ENCODE measurements at regions not wholly inside any gene's neighbourhood (a gene's known extent, or its start where the extent isn't known, plus 50 kb on each side); places are given as distances from the start of the nearest gene placed in this dataset.

DNA sequence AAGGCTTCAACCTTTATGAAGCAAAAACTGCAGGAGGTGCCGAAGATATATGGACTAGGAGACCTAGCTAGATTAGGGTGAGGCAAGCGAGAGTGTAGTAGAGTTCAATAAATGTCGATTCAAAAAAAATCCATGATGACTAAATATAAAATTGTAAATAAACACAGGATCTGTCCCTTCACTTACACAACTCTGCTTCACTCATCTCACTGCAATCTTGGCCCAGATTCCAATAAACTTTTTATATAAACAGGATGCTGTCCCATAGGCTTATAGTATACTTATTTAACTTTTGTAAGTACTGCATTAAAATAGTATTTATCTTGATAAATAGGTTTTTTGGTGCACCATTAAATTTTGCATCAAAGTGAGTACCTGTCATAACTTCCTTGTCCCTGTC lies 648.4 kb upstream of the NRSN1 start:
- no peak overlapping the region for H3K27ac ChIP-seq
- no peaks in the 10 kb centered on the region for H3K4me1 ChIP-seq
- WGBS: 87% methylated on average over 3 of the region's 3 CpGs
- no peak overlapping the region for H3K4me3 ChIP-seq
- no peak for TF ChIP-seq EP300 (IDR thresholded peaks at IDR 0.05)
- TF ChIP-seq CTCF (IDR thresholded peaks at IDR 0.05): no peak
- TF ChIP-seq POLR2AphosphoS5 (IDR thresholded peaks at IDR 0.05): no peak
- no peak for TF ChIP-seq POLR2A (IDR thresholded peaks at IDR 0.05)
- no peaks in the 10 kb centered on the region for H3K9me3 ChIP-seq
- no peak for DNase-seq (ENCODE audit: low spot score in 2 of 2)
- H3K36me3 ChIP-seq: no peaks in the 10 kb centered on the region
- H3K27me3 ChIP-seq: no peaks in the 10 kb centered on the region

DNA sequence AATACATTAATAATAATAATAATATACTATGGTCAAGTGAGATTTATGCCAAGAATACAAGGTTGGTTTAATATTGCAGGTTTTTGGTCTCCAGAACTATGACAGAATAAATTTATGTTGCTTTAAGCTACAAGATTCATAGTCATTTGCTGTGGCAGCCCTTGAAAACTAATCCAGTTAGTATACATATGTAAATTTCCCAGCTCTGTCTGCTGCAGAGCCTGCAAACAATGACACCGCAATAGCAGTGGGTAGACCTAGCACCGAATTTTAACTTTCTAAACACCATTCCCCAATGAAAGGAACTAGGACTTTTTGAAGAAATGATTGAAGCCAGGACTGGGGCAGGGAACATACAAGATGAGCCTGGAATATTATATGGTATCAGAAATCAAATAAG lies 647.7 kb upstream of the NRSN1 start:
- Histone ChIP-seq H3K4me3 (no peak overlapping the region), H3K36me3 (no peaks in the 10 kb centered on the region), H3K27me3 (no peaks in the 10 kb centered on the region), H3K4me1 (no peaks in the 10 kb centered on the region), H3K27ac (no peak overlapping the region), H3K9me3 (no peaks in the 10 kb centered on the region)
- TF ChIP-seq POLR2AphosphoS5 (IDR thresholded peaks at IDR 0.05): no peak
- TF ChIP-seq EP300 (IDR thresholded peaks at IDR 0.05): no peak
- no peak for TF ChIP-seq CTCF (IDR thresholded peaks at IDR 0.05)
- no peak for TF ChIP-seq POLR2A (IDR thresholded peaks at IDR 0.05)
- 78% methylated on average over 2 of the region's 2 CpGs for WGBS
- DNase-seq (ENCODE audit: low spot score in 2 of 2): no peak

- DNase-seq (ENCODE audit: low spot score in 2 of 2): no peak
- Histone ChIP-seq H3K36me3 (no peaks in the 10 kb centered on the region), H3K27ac (no peak overlapping the region), H3K4me3 (no peak overlapping the region), H3K4me1 (no peaks in the 10 kb centered on the region), H3K9me3 (no peaks in the 10 kb centered on the region), H3K27me3 (no peaks in the 10 kb centered on the region)
- TF ChIP-seq CTCF (IDR thresholded peaks at IDR 0.05): no peak
- no peak for TF ChIP-seq EP300 (IDR thresholded peaks at IDR 0.05)
- TF ChIP-seq POLR2AphosphoS5 (IDR thresholded peaks at IDR 0.05): no peak
- TF ChIP-seq POLR2A (IDR thresholded peaks at IDR 0.05): no peak
These were observed 642.1 kb upstream of the NRSN1 start for GRCh38 chr6:23483896-23484295.

GRCh38 chr6:23494367-23494766 lies 631.6 kb upstream of the NRSN1 start:
- Histone ChIP-seq H3K4me3 (no peak overlapping the region), H3K9me3 (peaks cover 7% of the 10 kb centered on the region), H3K27ac (no peak overlapping the region), H3K4me1 (no peaks in the 10 kb centered on the region), H3K27me3 (no peaks in the 10 kb centered on the region), H3K36me3 (no peaks in the 10 kb centered on the region)
- TF ChIP-seq POLR2A (IDR thresholded peaks at IDR 0.05): no peak
- TF ChIP-seq POLR2AphosphoS5 (IDR thresholded peaks at IDR 0.05): no peak
- no peak for TF ChIP-seq CTCF (IDR thresholded peaks at IDR 0.05)
- TF ChIP-seq EP300 (IDR thresholded peaks at IDR 0.05): no peak
- WGBS: 81% methylated on average over 4 of the region's 4 CpGs
- no peak for DNase-seq (ENCODE audit: low spot score in 2 of 2)

DNA sequence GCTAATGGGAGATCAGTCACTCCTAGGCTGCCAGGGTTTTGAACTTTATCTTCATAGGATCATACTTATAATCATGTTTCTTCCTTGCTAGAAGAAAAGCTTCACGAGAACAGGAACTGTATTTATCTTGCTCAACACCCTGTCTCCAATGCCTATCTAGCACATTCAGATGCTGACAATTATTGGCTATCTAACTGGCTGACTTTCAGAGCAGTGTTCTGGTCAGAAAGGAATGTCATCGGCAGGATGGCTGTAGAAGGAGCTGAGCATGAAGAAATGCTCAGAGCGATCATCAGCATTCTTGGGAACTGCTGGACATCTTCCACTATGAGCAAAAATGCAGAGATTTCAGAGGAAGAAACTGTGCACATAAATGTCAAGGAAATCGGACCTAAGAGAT lies 628.0 kb upstream of the NRSN1 start:
- Histone ChIP-seq H3K36me3 (no peaks in the 10 kb centered on the region), H3K4me3 (no peak overlapping the region), H3K27ac (no peak overlapping the region), H3K27me3 (no peaks in the 10 kb centered on the region), H3K4me1 (no peaks in the 10 kb centered on the region), H3K9me3 (no peaks in the 10 kb centered on the region)
- DNase-seq (ENCODE audit: low spot score in 2 of 2): no peak
- no peak for TF ChIP-seq EP300 (IDR thresholded peaks at IDR 0.05)
- no peak for TF ChIP-seq CTCF (IDR thresholded peaks at IDR 0.05)
- no peak for TF ChIP-seq POLR2A (IDR thresholded peaks at IDR 0.05)
- TF ChIP-seq POLR2AphosphoS5 (IDR thresholded peaks at IDR 0.05): no peak
- 67% methylated on average over 4 of the region's 4 CpGs for WGBS
